Suppressor macrophage treated with lipopolysaccharide for 1 hour (primary cell): ENCODE measurements at regions not wholly inside any gene's neighbourhood (a gene's known extent, or its start where the extent isn't known, plus 50 kb on each side); places are given as distances from the start of the nearest gene placed in this dataset.
A peak's percentile ranks its signal among the peaks of the same experiment; 100 is the strongest.

ENCODE experiments used
- DNase-seq, 3 donors: peaks; one replicate each; pipeline ENCODE4 v3.0.0-alpha.2; 2020 to 2022

DNA sequence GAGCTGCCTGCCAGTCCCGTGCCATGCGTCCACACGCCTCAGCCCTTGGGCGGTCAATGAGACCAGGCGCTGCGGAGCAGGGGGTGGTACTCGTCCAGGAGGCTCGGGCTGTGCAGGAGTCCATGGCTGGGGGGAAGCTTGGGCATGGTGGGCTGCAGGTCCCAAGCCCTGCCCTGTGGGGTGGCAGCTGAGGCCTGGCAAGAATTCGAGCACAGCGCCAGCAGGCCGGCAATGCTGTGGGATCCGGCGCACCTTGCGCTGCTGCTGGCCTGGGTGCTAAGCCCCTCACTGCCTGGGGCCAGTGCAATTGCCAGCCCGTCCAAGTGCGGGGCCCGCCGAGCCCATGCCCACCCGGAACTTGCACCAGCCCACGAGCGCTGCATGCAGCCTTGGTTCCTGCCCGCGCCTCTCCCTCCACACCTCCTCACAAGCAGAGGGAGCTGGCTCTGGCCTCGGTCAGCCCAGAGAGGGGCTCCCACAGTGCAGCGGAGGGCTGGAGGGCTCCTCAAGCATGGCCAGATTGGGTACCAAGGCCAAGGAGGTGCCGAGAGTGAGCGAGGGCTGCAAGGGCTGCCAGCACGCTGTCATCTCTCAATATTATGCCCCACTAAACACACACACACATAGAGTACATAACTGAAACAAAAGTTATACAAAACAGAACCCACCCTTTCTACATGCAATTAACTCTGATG lies 307.7 kb downstream of the LMO4 start:
- no peak for DNase-seq

DNA sequence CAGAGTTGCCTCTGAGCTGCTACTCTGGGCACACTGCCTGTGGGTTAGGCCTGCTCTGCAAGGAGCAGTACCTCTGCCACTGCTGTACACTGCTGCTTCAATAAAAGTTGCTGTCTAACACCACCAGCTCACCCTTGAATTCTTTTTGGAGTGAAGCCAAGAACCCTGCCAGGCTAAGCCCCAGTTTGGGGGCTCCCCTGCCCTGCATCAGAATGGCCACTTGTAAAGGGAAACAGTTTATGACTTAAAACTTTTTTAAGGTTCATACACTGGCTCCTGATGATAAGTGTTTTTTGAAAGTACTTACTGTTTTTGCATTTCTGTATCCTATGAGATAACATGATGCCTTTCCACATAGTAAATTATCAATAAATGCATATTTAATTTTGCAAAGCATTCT lies 310.0 kb downstream of the LMO4 start:
- DNase-seq = no peak

DNA sequence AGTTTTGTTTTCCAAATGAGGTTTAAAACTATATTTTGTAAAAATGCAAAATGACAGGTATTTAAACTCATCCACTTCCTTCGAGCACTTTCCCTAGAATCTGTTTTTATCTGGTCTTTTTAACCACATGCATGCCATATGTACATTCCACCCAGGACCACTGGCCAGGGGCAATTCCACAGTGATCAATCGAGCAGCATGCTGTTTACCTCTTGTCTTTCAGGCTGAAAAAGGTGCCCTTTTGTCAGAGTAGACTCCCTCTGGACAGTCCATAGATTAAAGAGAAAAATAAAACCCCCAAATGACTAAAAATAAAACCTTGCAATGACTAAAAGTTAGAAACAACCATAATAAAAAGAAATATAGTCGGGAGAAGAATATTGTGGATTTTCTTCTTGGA lies 313.3 kb downstream of the LMO4 start:
- DNase-seq = no peak

DNA sequence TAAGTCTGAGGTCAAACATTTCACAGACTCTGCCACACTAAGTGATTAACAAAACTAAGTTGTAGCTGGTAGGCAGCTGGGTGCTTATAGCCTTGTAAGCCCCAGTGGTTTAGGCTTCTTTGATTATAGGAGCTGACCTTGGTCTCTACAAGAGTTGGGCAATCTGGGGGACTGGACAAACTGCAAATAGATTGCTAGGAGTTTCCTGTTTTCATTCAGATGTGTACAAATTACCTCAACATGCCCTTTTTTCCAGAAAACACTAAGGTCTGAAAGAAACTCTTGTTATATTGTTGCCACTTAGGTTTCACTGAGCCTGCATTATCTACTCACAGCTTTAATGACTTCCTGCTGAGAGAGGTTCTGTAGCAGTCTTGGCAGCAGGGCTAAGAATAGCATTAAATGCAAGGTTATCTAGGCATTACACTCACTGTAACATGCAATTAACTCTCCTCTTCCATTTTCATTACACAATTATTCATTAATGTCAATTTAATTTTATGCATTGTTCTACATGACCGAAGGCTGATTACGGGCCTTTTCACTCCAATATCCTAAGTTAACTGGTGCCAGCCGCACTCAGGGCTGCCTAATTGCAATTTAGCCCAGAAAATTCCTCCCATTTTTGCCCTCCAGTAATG lies 314.0 kb downstream of the LMO4 start:
- DNase-seq = no peak

DNA sequence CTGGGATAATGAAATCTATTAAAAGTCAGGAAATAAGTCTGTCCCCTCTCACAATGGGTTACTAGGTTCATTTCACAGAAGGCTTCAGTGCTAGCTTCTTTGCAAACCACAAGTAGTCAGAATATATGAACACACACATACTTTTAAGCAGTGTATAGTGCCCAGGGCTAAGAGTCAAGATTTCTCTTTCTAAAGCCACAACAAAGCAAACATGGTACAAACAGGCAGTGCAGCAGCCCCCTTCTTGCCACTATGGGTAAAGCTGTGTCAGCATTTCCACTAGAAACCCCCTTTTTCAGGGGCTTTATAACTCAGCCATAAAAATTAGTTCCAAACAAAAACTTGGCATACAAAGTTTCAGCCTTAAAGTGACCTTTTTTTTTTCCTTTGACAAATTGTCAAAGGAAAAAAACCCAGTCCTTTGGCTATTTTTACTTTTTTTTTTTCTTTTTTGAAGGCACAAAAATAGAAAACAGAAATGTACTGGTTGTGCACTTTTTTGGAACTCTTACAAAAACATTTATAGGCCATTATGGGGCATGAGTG lies 315.4 kb downstream of the LMO4 start:
- DNase-seq = no peak

DNA sequence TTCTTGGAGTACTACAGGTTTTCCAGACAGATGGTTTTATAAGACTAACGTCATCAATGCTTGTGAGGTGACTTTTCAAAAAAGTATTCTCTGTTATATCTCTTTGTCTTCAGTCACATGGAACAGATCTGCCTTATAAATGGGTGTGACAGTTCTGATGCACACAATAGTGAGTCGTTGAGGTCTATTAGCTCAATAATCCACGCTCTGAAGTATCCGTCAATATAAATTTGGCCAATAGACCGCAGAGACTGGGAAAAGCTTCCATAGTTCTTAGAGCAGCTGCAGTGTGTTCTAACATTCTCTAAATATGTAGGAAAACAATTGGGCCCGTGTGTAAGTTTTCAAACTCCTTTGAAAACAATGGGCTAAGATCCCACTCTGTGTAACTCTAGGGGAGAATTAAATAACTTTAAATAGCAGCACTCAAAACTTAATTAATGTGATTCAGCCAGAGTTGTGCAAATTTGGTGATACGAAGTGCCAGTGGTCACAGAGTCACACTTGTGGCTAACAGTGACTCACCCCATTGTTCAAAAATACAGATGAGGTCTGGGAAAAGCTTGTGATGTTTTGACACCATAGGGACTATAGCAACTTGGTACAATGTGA lies 316.0 kb downstream of the LMO4 start:
- peak in 1 of 3 donors; percentile 10 for DNase-seq

DNA sequence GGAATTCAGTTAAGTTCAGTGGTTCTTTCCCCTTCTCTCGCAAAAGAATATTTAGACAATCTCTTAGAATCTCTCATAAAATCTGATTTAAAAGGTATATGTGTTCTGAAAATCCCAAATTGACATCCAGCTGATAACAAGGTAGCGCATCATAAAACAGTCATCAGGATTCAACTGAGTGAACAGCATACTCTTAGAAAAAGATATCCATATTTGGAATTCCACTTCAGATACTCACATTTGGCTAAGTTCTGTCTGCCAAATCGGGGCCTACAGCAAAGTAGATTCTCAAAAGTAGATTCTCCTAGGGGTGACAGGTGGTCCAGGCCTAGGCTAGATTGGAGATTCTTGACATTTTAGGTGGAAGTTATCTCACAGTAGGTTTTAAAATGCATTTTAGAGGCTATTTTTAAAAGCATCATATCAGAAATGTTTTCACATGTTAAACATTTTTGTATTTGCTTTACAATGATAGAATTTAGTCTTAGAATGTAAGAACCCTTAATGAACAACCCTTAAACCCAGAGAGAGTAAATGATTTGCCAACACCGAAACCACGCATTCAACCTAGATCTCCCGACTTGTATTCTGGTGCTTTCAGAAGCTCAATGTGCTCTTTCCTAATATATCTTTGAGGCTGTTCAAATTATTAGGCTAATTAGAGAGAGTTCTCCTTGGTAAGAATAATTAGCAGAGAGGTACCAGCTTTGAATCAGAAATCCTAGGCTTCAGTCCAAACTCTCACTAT lies 318.9 kb downstream of the LMO4 start:
- DNase-seq = no peak

- DNase-seq = no peak
Measured at GRCh38 chr1:87648323-87649119, 319.8 kb downstream of the LMO4 start.

- no peak for DNase-seq
Measured at GRCh38 chr1:87650306-87650705, 321.6 kb downstream of the LMO4 start.

DNA sequence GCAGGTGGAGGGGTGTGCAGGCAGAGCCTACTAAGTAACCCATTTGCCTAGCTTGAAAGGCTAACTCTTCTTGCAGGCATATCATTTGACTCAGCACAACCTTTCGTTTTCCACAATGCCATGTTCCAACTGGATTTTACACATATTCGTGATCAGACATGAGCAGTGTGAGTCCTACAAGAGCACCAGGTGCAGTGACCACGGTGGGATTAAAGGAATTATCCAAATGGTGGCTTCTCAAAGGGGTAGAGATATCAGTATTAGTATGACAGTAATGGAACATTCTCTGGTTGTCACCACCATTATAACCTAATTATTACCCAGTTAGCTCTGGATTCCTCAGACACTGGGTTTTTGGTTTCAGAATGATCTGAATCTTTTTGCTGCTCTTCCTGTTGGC lies 323.5 kb downstream of the LMO4 start:
- no peak for DNase-seq

- no peak for DNase-seq
Measured at GRCh38 chr1:87665151-87665550, 336.5 kb downstream of the LMO4 start.

- no peak for DNase-seq
Measured at GRCh38 chr1:87666681-87667080, 338.0 kb downstream of the LMO4 start.

DNA sequence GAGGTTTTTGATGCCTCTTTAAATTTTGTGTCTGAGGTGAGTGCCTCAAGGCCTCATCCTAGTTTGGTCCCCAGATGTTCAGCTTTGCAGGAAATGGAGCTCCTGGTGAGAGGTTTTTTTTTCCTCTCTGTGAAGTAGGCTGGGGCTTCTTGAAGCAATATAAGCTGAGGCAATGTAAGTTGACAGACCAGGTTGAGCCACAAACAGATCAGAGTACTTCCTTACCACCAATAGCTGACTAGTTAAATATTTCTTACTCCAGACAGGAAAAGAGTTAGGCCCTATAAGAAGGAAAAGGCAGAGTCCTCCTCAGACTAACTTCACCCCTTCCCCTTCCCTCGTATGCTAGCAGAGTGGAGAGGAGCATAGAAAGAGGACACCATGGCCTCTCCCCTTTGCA lies 341.0 kb downstream of the LMO4 start:
- no peak for DNase-seq

DNA sequence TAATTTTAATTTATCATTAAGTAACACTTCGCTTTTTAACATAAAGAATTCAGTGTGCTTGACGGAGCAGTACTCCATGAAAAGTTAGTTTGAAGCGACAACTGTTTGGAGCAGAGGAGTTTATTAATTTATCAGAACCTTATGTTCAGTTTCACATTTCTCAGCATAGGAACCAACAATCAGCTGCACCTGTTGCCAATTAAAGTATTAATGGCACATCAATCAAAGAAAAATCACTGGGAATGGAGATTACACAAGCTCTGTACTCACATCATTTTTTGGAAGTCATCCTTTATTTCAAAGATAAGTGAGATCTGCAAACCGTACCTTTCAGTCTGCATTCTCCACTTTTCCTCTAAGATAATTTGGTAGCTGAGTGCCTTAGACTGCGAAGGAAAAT lies 344.6 kb downstream of the LMO4 start:
- DNase-seq = no peak

GRCh38 chr1:87673748-87674147 lies 345.1 kb downstream of the LMO4 start:
- DNase-seq = no peak

- no peak for DNase-seq
Measured at GRCh38 chr1:87674791-87675190, 346.1 kb downstream of the LMO4 start.

GRCh38 chr1:87678266-87678665 lies 349.6 kb downstream of the LMO4 start:
- DNase-seq = no peak

- DNase-seq = no peak
Measured at GRCh38 chr1:87682565-87682964, 353.9 kb downstream of the LMO4 start.

DNA sequence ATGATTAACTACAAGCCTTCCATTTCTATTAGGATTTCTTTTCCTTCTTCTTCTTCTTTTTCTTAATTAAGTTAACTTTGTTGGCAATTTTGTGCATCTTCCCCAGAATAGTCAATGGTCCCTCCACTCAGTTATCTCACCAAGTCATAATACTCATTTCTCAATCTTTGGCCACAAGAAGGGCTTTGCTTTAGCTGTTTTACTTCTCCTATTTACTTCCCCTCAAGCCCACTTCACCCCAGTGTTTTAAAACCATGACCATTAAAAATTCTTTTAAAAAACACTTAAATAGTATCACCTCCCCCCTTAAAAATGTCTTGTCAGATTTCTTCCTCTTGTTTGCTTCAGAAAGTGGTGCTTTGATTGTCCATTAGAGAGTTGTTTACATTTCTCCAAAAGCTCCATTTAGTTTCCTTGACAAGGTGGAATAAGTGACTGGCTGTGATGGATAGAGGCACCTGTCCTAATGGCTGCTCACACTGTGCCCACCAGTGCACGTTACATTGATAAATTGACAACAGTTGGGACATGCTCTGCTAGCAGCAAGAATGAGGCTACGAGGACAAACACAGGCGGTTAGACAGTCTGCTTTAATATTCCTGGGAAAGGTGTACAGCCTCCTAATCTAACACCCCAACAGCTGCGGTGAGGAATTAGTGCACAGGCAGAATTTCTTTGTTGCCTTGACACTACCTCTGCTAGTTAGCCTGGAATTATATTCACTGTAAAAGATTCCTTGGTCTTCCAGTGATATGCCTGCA lies 354.7 kb downstream of the LMO4 start:
- peak; percentile 10 to 28 (median 14) for DNase-seq

DNA sequence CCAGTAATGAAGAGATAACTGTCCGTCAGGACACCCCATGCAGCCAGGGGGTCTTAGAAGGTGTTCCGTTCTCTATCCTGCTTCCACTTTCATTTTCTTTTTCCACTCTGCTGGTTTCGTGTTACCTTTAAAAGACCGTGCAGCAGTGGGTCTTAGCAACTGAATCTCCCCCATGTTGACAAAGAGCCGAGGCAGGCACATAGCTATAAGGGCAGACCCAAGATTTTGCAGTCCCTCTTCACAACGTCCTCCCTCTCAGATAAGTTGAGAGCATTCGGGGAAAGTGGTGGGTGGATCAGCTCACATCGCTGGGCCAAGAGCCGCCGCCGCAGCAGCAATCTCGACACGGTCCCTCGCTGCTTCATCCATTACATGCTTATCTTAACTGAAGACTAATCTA lies 355.5 kb downstream of the LMO4 start:
- no peak for DNase-seq

DNA sequence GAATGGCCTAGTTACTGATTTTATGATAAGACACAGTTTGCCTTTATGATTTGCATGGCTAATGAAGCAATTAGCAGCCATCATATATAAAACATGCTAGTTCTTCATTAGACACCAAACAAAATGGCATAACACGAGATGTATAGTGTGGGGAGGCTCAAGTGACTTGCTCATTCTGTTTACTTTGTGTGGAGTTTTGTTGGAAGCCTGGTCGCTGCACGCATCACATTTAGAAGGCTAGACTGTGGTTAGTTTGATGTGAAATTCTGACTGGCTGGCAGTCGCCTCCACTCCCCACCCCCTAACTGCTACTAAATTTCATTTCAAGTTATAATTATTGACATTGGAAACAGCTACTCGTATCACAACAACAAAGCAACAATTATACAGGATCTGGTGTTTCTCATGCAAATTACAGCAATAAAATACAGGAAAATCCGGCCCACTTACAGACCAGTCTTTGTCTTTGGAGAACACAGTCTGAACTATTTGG lies 356.1 kb downstream of the LMO4 start:
- DNase-seq = no peak
